LNCaP clone FGC (cell line): ENCODE measurements at regions not wholly inside any gene's neighbourhood (a gene's known extent, or its start where the extent isn't known, plus 50 kb on each side); places are given as distances from the start of the nearest gene placed in this dataset.

Experiments used
- DNase-seq: peaks from one replicate; pipeline ENCODE4 v3.0.0-alpha.2; 2011; ENCODE audit warnings: low read depth
- H3K4me3 ChIP-seq: 2 replicates; pipeline ENCODE4 v1.5.1; 2011; ENCODE audit warnings: mild to moderate bottlenecking, low read depth, low read length, control low read depth
- CTCF ChIP-seq: IDR thresholded peaks from 2 replicates; pipeline ENCODE4 v1.5.1; 2012; ENCODE audit warnings: mild to moderate bottlenecking; ENCODE audit not compliant: control insufficient read depth, insufficient read depth; ENCODE audit errors: extremely low read depth

- no peak overlapping the region for H3K4me3 ChIP-seq
- no peak for DNase-seq
- no peak for TF ChIP-seq CTCF
These were observed 536.6 kb upstream of the USP24 start for GRCh38 chr1:55751776-55752175.

- no peak for DNase-seq
- no peak for TF ChIP-seq CTCF
- no peak overlapping the region for H3K4me3 ChIP-seq
These were observed 535.4 kb upstream of the USP24 start for GRCh38 chr1:55750628-55750995.

GRCh38 chr1:55749975-55750627 is 534.9 kb upstream of the USP24 start:
- no peak for TF ChIP-seq CTCF
- H3K4me3 ChIP-seq, result no peak overlapping the region
- DNase-seq, result no peak

GRCh38 chr1:55747408-55747841 is 532.3 kb upstream of the USP24 start:
- no peak overlapping the region for H3K4me3 ChIP-seq
- no peak for DNase-seq
- no peak for TF ChIP-seq CTCF

- H3K4me3 ChIP-seq, result no peak overlapping the region
- no peak for TF ChIP-seq CTCF
- DNase-seq, result no peak
These were observed 531.5 kb upstream of the USP24 start for GRCh38 chr1:55746710-55747109.

GRCh38 chr1:55741516-55741915 is 526.4 kb upstream of the USP24 start:
- no peak for DNase-seq
- no peak overlapping the region for H3K4me3 ChIP-seq
- no peak for TF ChIP-seq CTCF

GRCh38 chr1:55735106-55735505 is 519.9 kb upstream of the USP24 start:
- TF ChIP-seq CTCF, result no peak
- H3K4me3 ChIP-seq, result no peak overlapping the region
- no peak for DNase-seq
